ENCODE measurements at regions not wholly inside any gene's neighbourhood (a gene's known extent, or its start where the extent isn't known, plus 50 kb on each side); places are given as distances from the start of the nearest gene placed in this dataset.

GRCh38 chrX:33416273-33416805, 205.0 kb upstream of the DMD start (continued):
- TF ChIP-seq, protein P1, sequence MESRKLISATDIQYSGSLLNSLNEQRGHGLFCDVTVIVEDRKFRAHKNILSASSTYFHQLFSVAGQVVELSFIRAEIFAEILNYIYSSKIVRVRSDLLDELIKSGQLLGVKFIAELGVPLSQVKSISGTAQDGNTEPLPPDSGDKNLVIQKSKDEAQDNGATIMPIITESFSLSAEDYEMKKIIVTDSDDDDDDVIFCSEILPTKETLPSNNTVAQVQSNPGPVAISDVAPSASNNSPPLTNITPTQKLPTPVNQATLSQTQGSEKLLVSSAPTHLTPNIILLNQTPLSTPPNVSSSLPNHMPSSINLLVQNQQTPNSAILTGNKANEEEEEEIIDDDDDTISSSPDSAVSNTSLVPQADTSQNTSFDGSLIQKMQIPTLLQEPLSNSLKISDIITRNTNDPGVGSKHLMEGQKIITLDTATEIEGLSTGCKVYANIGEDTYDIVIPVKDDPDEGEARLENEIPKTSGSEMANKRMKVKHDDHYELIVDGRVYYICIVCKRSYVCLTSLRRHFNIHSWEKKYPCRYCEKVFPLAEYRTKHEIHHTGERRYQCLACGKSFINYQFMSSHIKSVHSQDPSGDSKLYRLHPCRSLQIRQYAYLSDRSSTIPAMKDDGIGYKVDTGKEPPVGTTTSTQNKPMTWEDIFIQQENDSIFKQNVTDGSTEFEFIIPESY (IDR thresholded peaks at IDR 0.05; ENCODE audit: extremely low read depth, insufficient replicate concordance, low read length), result no peak
- TF ChIP-seq RAD21 (IDR thresholded peaks at IDR 0.05; ENCODE audit: low read depth) (no peak), SIN3A (IDR thresholded peaks at IDR 0.05; ENCODE audit: low read depth) (no peak), EGR1 (IDR thresholded peaks at IDR 0.05; ENCODE audit: low read depth) (no peak), ZFX (IDR thresholded peaks at IDR 0.05) (no peak), EZH2phosphoT487 (IDR thresholded peaks at IDR 0.05; ENCODE audit: borderline replicate concordance) (no peak), POLR2A (IDR thresholded peaks at IDR 0.05; ENCODE audit: borderline replicate concordance, extremely low read depth, insufficient read depth, insufficient read length) (no peak), TCF7L2 (IDR thresholded peaks at IDR 0.05; ENCODE audit: borderline replicate concordance, extremely low read depth, insufficient read depth, insufficient read length) (no peak), SRF (IDR thresholded peaks at IDR 0.05; ENCODE audit: low read depth) (no peak), POLR2AphosphoS5 (IDR thresholded peaks at IDR 0.05; ENCODE audit: low read depth, low read length) (no peak), YY1 (IDR thresholded peaks at IDR 0.05; ENCODE audit: extremely low read depth, insufficient replicate concordance, low read depth, low read length) (no peak)

GRCh38 chrX:33415459-33415858, 204.1 kb upstream of the DMD start:
- ATAC-seq (no peak), DNase-seq (ENCODE audit: low read depth, low spot score) (no peak)
- no peaks in the 10 kb centered on the region for H3K4me1 ChIP-seq (ENCODE audit: control insufficient read depth in 1 of 2, insufficient read depth in 2 of 2, low read length in 2 of 2)
- no peak overlapping the region for H3K4me2 ChIP-seq (ENCODE audit: low read length)
- H3K4me3 ChIP-seq (replicated peaks in 1 of 2; ENCODE audit: low read depth in 1 of 2, low read length in 2 of 2), result no peak overlapping the region
- no peaks in the 10 kb centered on the region for H4K20me1 ChIP-seq (ENCODE audit: insufficient read depth)
- no peak overlapping the region for H3K9ac ChIP-seq (ENCODE audit: low read length)
- H3K27me3 ChIP-seq (ENCODE audit: insufficient read depth, low read length), result no peaks in the 10 kb centered on the region
- RAD21 ChIA-PET (ENCODE audit: low non-redundant PET in 1 of 2, low total read pairs in 2 of 2, uncharacterized antibody in 2 of 2, unreplicated experiment in 2 of 2), result no interaction called here
- H3K9me3 ChIP-seq (ENCODE audit: control insufficient read depth in 1 of 2, insufficient read depth in 1 of 2, low read depth in 1 of 2, low read length in 2 of 2), result no peaks in the 10 kb centered on the region; a peak in 1 of 4 replicates
- no peak overlapping the region for H2AFZ ChIP-seq (ENCODE audit: low read depth, low read length, poor library complexity, severe bottlenecking)
- H3K79me2 ChIP-seq (ENCODE audit: insufficient read depth, low read length), result no peaks in the 10 kb centered on the region
- no peak overlapping the region for H3K27ac ChIP-seq (ENCODE audit: low read depth, low read length)
- H3K9me2 ChIP-seq (ENCODE audit: insufficient read depth), result no peaks in the 10 kb centered on the region
- H3K36me3 ChIP-seq (ENCODE audit: control insufficient read depth in 1 of 2, insufficient read depth in 2 of 2, low read length in 2 of 2), result no peaks in the 10 kb centered on the region
- BruUV-seq (replicated peaks), result no TSS peak
- CTCF ChIA-PET, result no interaction called here
- POLR2A ChIA-PET, result no interaction called here
- intact Hi-C loops (cut with micrococcal nuclease), result no loop called here
- TF ChIP-seq YY1 (IDR thresholded peaks at IDR 0.05; ENCODE audit: extremely low read depth, insufficient replicate concordance, low read depth, low read length) (no peak), CEBPB (IDR thresholded peaks at IDR 0.05; ENCODE audit: low read depth) (no peak), EGR1 (IDR thresholded peaks at IDR 0.05; ENCODE audit: low read depth) (no peak), TCF7L2 (IDR thresholded peaks at IDR 0.05; ENCODE audit: borderline replicate concordance, extremely low read depth, insufficient read depth, insufficient read length) (no peak), SP1 (IDR thresholded peaks at IDR 0.05; ENCODE audit: low read depth) (no peak), ZFX (IDR thresholded peaks at IDR 0.05) (no peak), CTCF (IDR thresholded peaks at IDR 0.05 in 2 of 3, conservative IDR thresholded peaks at IDR 0.05 in 1 of 3; ENCODE audit: borderline replicate concordance in 1 of 3, insufficient read depth in 1 of 3, low read depth in 2 of 3, low read length in 2 of 3) (no peak), EZH2 (IDR thresholded peaks at IDR 0.05) (no peak), CBX3 (IDR thresholded peaks at IDR 0.05; ENCODE audit: low read depth) (no peak)
- TF ChIP-seq, protein P2, sequence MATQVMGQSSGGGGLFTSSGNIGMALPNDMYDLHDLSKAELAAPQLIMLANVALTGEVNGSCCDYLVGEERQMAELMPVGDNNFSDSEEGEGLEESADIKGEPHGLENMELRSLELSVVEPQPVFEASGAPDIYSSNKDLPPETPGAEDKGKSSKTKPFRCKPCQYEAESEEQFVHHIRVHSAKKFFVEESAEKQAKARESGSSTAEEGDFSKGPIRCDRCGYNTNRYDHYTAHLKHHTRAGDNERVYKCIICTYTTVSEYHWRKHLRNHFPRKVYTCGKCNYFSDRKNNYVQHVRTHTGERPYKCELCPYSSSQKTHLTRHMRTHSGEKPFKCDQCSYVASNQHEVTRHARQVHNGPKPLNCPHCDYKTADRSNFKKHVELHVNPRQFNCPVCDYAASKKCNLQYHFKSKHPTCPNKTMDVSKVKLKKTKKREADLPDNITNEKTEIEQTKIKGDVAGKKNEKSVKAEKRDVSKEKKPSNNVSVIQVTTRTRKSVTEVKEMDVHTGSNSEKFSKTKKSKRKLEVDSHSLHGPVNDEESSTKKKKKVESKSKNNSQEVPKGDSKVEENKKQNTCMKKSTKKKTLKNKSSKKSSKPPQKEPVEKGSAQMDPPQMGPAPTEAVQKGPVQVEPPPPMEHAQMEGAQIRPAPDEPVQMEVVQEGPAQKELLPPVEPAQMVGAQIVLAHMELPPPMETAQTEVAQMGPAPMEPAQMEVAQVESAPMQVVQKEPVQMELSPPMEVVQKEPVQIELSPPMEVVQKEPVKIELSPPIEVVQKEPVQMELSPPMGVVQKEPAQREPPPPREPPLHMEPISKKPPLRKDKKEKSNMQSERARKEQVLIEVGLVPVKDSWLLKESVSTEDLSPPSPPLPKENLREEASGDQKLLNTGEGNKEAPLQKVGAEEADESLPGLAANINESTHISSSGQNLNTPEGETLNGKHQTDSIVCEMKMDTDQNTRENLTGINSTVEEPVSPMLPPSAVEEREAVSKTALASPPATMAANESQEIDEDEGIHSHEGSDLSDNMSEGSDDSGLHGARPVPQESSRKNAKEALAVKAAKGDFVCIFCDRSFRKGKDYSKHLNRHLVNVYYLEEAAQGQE (IDR thresholded peaks at IDR 0.05; ENCODE audit: low read depth), result no peak
- TF ChIP-seq, protein P3, sequence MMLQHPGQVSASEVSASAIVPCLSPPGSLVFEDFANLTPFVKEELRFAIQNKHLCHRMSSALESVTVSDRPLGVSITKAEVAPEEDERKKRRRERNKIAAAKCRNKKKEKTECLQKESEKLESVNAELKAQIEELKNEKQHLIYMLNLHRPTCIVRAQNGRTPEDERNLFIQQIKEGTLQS (IDR thresholded peaks at IDR 0.05), result no peak
